Transverse colon (tissue), 4 donors: ENCODE measurements at regions not wholly inside any gene's neighbourhood (a gene's known extent, or its start where the extent isn't known, plus 50 kb on each side); places are given as distances from the start of the nearest gene placed in this dataset.

Experiments
- CTCF ChIP-seq, 5 experiments: fragments of 200-600 bp in 3 of 5; fragments of 450-650 bp in 2 of 5; sonication (generic) in 3 of 5; IDR thresholded peaks; 1 replicate in 2 of 5; 2 replicates in 3 of 5; pipeline ENCODE4 v1.5.1; 2016 to 2017; ENCODE audit warnings: antibody characterized with exemption in 5 of 5, inconsistent platforms in 3 of 5, mild to moderate bottlenecking in 2 of 5, moderate library complexity in 1 of 5
- POLR2AphosphoS5 ChIP-seq, 3 donors: sonication (generic); formaldehyde crosslinking; IDR thresholded peaks; one replicate each; pipeline ENCODE4 v1.6.1; 2016; ENCODE audit warnings: antibody characterized with exemption in 3 of 3

DNA sequence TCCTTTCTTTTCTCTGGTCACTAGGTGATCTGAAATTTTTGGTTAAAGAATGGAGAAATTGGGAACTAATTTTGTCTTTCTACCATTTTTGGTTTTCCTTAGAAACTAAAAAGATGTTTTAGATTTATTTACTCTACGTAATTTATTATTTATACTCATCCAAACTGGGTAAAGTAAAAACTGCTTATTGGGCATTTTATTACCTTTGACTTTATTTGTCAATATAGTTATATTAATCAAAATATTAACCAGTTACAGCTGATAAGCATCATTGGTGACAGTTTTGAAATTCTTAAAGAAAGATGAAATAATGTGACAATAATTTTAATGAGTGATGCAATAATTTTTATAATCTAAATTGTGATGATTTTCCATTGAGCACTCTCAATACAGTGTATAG lies 502.0 kb upstream of the RAG2 start:
- no peak for TF ChIP-seq CTCF (IDR thresholded peaks at IDR 0.05)
- TF ChIP-seq POLR2AphosphoS5 (IDR thresholded peaks at IDR 0.05), result no peak
